Kasumi-1 (cell line): ENCODE measurements at regions not wholly inside any gene's neighbourhood (a gene's known extent, or its start where the extent isn't known, plus 50 kb on each side); places are given as distances from the start of the nearest gene placed in this dataset.
A peak's percentile ranks its signal among the peaks of the same experiment; 100 is the strongest.

Experiments used
- DNase-seq, 2 experiments: peaks; one replicate each; lab custom pipeline; 2025; lab: John Stamatoyannopoulos, UW

DNA sequence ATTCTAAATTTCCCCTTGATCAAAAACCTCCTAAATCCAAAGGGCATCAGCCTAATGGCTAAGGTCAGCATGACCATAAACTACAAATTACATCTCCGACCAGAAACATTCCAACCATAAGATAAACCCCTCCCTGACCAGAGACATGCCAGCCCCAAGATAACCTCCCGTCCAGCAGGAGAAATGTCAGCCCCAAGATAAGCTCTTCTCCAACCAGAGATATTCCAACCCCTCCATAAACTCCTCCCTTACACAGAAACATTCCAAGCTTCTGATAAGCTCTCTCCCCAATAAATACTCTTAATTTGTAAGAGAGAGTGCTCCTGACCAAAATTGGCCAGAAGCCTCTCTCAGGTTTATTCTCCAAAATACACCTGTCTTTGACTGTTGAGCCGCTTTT, 274.0 kb downstream of the RNF152 start:
- DNase-seq, result no peak

DNA sequence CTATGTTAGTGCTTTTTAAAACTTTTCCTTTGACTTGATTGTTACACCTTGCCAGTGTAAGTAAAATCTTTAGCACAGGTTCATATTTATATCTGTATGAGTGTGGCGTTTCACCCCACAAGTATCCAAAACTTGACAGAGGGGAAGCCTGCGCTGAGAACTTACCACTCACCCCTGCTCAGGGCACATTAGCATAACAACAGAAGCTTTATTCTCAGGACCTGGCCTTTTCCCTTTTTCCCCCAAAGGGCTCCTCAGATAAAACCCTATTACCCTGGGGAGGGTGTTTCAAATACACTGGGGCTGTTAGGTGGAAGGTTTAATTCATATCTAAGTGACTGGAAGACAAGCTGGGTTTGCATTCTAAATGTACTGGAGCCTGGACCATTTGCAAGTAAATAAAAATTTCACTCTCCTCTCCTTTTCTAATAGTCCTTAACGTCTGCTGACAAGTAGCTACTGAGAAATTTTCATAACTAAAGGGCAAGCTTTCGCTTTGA, 276.6 kb downstream of the RNF152 start:
- no peak for DNase-seq

DNA sequence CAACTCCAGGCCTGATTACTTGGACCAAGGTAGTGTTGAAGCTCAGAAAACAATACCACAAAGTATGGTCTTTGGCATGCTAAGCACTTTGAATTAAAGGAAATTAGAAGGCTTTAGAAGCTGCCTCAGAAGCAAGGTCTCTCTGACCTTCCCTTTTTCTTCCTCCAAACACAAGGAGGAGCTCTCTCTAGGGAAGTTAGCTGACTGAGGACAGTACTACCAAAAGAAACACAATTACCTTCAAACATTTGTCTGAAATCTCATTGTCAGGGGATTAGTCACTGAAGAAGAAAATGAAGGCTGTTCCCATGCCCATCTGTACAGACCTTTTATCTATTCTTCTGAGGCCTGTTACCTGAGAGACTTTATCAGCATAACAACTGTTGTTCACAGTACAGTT, 279.3 kb downstream of the CDH20 start:
- DNase-seq, result peak; percentile 50 to 63

DNA sequence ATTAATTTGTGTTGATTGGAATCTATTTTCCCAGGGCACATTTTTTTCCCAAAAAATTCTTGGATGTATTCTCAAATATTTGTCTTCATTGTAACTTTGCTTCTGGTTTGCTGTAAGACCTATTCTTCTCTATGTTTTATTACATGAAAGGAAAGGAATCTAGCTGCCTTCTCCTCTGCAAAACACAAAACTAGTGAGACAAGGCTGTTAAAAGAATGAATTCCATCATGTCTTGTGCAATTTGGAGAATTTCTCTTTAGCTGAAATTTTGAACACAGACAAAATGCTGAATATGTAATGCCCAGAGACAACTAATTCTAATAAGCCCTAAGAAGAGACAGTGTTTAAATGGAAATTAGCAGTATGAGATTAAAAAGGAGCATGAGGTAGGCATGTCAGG, 275.9 kb downstream of the CDH20 start:
- DNase-seq, result no peak

DNA sequence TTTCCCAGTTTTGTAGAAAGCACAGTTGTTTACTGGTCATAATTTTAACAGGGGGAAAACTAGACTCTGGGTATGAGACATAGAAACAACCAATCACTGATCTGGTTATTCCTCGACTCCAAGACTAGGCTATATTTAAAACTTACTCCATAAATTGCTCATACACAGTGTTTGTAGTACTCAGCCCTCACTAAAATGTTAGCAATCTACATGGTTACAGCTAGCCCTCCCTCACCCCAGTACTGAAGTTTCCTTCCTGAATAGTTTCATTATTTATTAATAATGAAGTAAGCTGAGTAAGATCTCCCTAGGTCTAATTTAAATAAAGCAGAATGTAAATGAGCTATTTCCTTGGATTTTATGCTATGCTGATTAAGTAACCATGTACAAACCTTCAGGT, 275.1 kb downstream of the CDH20 start:
- DNase-seq, result no peak

DNA sequence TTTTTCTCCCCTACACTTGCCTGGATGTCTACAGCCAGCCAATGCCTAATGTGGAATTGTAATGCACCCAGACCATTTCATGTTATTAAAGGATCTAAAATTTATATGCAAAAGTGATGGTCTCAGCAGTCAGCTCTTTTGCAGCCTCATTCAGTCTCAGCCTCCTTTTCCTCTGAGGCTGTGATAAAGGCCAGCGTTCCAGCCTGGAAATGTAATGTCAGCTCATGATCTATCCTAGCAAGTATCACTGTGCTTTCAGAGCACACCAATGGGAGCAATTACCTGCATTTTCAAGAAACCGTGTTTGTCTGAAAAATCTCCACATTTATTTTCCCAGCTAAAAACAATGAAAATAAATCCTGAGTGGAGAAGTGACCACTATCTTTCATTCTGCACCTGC, 274.6 kb downstream of the CDH20 start:
- no peak for DNase-seq

DNA sequence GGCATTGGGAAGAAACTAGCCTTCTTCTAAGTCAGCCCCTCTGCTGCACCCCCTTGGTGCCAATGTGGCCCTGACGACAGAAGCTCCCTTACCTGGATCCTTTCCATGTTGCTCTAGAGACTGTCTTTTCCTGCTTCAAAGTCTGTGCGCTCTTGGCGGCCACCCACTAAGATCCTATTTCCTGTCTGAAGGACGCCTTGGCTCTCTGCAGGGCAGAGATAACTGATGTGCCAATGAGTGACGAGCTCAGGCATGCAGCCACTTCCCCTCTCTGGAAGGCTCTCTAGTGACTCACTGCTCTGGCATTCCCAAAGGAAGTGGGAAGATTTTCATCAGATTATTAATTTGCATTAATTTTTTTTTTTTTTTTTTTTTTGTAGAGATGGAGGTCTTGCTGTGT, 273.5 kb downstream of the CDH20 start:
- peak; percentile 85 to 89 for DNase-seq

DNA sequence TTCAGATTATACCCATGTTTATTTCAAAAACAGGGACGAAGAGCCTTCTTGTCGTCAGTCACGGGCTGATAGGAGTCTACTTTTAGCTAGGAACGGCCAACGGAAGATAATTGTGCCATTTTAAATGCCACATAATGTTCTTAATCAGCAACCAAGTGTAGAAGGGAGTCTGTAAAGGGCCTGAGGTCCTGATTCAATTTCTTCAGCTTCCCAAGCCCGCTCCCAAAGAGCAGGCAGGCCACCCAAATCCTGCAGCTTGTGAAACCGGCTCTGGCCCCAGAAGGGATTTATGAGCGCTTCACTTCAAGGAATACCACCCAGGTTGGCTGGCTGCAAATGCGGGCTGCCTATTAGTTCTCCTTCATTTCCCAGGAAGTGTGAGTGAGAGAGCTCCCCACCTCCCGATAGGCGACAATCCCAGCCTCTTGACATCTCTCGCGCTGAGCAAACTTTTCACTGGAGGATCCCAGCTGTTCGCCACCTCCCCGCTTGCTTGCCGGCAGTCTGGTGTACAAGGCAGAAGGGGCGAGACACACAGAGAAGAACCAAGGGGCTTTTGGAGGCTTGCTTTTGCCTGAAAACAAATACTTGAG, 272.9 kb downstream of the CDH20 start:
- DNase-seq, result no peak

DNA sequence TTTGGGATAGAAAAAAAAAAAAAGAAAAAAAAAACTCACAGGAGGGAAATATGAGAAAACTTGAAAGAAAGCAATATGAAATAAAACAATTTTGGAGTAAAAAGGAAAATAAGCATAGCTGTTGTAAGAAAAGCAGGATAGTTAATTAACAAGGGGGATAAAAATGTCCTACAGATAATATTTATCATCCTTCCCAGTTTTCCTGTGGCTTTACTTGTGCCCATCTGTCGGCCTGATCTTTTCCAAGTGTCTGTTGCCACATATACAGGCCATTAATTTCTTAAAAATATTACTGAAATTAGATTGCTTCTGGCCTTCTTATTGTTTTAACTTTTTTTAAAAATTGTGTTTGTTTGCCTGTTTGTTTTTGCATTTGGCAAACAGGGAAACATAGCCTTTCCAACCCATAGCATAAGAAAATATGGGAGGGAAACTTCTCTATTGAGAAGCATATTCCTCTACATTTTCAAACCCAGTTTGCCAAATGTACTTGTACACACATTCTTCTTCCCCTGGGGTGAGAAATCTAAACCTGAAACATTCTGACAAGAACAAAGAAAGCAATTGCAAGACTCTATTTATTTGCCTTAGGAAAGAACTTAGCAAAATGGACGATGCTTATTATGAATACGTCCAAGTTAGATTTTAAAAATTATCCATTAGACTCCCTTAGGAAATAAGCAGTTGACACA, 272.3 kb downstream of the CDH20 start:
- DNase-seq, result no peak
